Endodermal cell (in vitro differentiated cells): ENCODE measurements at regions not wholly inside any gene's neighbourhood (a gene's known extent, or its start where the extent isn't known, plus 50 kb on each side); places are given as distances from the start of the nearest gene placed in this dataset.

Source experiments
- DNase-seq: peaks from one replicate; pipeline ENCODE4 v3.0.0-alpha.2; 2017
- H3K27ac ChIP-seq: 2 replicates; pipeline ENCODE4 v1.5.1; 2013; ENCODE audit warnings: mild to moderate bottlenecking, low read depth, low read length, moderate library complexity
- H3K27me3 ChIP-seq: 2 replicates; pipeline ENCODE4 v1.6.1; 2013; ENCODE audit warnings: mild to moderate bottlenecking, low read length, moderate library complexity; ENCODE audit not compliant: insufficient read depth, control insufficient read depth, poor library complexity, severe bottlenecking
- H3K36me3 ChIP-seq: 2 replicates; pipeline ENCODE4 v1.7.0; 2013; ENCODE audit warnings: mild to moderate bottlenecking, low read length, moderate library complexity; ENCODE audit not compliant: control insufficient read depth, insufficient read depth
- H3K4me1 ChIP-seq: one replicate; pipeline ENCODE4 v1.7.0; 2013; ENCODE audit warnings: low read length; ENCODE audit not compliant: control insufficient read depth, insufficient read depth
- H3K4me3 ChIP-seq: 2 replicates; pipeline ENCODE4 v1.5.1; 2013; ENCODE audit warnings: mild to moderate bottlenecking, low read length, moderate library complexity
- H3K9ac ChIP-seq: 2 replicates; pipeline ENCODE4 v1.6.1; 2013; ENCODE audit warnings: mild to moderate bottlenecking, low read length, moderate library complexity; ENCODE audit not compliant: poor library complexity, severe bottlenecking; ENCODE audit errors: extremely low read depth
- H3K9me3 ChIP-seq: 2 replicates; pipeline ENCODE4 v1.6.1; 2013; ENCODE audit warnings: mild to moderate bottlenecking, low read length, moderate library complexity; ENCODE audit not compliant: control insufficient read depth
- H3K27ac Mint-ChIP-seq: 2 replicates; pipeline ENCODE4 v1.8.0; 2020; ENCODE audit warnings: mixed read lengths
- H3K27me3 Mint-ChIP-seq: 2 replicates; pipeline ENCODE4 v1.8.0; 2021; ENCODE audit warnings: mild to moderate bottlenecking, mixed read lengths; ENCODE audit not compliant: insufficient read depth
- H3K36me3 Mint-ChIP-seq: 2 replicates; pipeline ENCODE4 v1.8.0; 2020; ENCODE audit warnings: low read depth, mixed read lengths
- H3K4me1 Mint-ChIP-seq: 2 replicates; pipeline ENCODE4 v1.8.0; 2020; ENCODE audit warnings: mixed read lengths
- H3K4me3 Mint-ChIP-seq: 2 replicates; pipeline ENCODE4 v1.8.0; 2020; ENCODE audit warnings: mild to moderate bottlenecking, moderate library complexity, mixed read lengths
- H3K9me3 Mint-ChIP-seq: 2 replicates; pipeline ENCODE4 v1.8.0; 2020; ENCODE audit warnings: mild to moderate bottlenecking, mixed read lengths
- CTCF ChIP-seq: fragments of 200-600 bp; sonication (generic); conservative IDR thresholded peaks from 2 replicates; pipeline ENCODE4 v1.5.0; 2021; ENCODE audit warnings: antibody characterized with exemption, mild to moderate bottlenecking
- WGBS, 2 experiments: methylation state at CpG; one replicate each; pipeline versions ENCODE4 v1.1.5 to v1.1.7; 2013; ENCODE audit warnings: missing lambda C conversion rate in 2 of 2, mixed read lengths in 1 of 2; ENCODE audit not compliant: insufficient coverage in 1 of 2, insufficient read length in 1 of 2; 5-methylcytosine and 5-hydroxymethylcytosine counted together

- Mint-ChIP-seq H3K27me3 (peaks cover 19% of the 10 kb centered on the region), H3K27ac (no peak overlapping the region)
Observed at GRCh38 chr10:125377368-125377767, 217.0 kb upstream of the CTBP2 start.

GRCh38 chr10:125375210-125375609 is 214.8 kb upstream of the CTBP2 start:
- Histone ChIP-seq H3K4me1 (no peaks in the 10 kb centered on the region), H3K4me3 (no peak overlapping the region), H3K9ac (no peak overlapping the region), H3K27ac (no peak overlapping the region), H3K27me3 (no peaks in the 10 kb centered on the region), H3K9me3 (no peaks in the 10 kb centered on the region), H3K36me3 (no peaks in the 10 kb centered on the region)
- H3K4me1 Mint-ChIP-seq: no peaks in the 10 kb centered on the region
- no peak for TF ChIP-seq CTCF
- no peak overlapping the region for H3K27ac Mint-ChIP-seq
- 89 to 90% methylated on average over 2 to 3 of the region's 3 CpGs for WGBS, 2 experiments
- no peak overlapping the region for H3K4me3 Mint-ChIP-seq
- H3K36me3 Mint-ChIP-seq: no peaks in the 10 kb centered on the region
- peaks cover 13% of the 10 kb centered on the region for H3K9me3 Mint-ChIP-seq
- no peak for DNase-seq
- H3K27me3 Mint-ChIP-seq: peaks cover 22% of the 10 kb centered on the region

More at GRCh38 chr10:125377368-125377767, 217.0 kb upstream of the CTBP2 start:
- no peaks in the 10 kb centered on the region for H3K27me3 ChIP-seq
- TF ChIP-seq CTCF: no peak
- Mint-ChIP-seq H3K4me3 (no peak overlapping the region), H3K36me3 (no peaks in the 10 kb centered on the region), H3K9me3 (peaks cover 25% of the 10 kb centered on the region), H3K4me1 (no peaks in the 10 kb centered on the region)
- H3K4me1 ChIP-seq: no peaks in the 10 kb centered on the region
- no peak overlapping the region for H3K9ac ChIP-seq
- H3K9me3 ChIP-seq: no peaks in the 10 kb centered on the region
- no peak overlapping the region for H3K4me3 ChIP-seq
- H3K27ac ChIP-seq: no peak overlapping the region
- no peaks in the 10 kb centered on the region for H3K36me3 ChIP-seq
- DNase-seq: no peak

GRCh38 chr10:125373546-125373945 is 213.2 kb upstream of the CTBP2 start:
- no peak overlapping the region for H3K9ac ChIP-seq
- no peaks in the 10 kb centered on the region for H3K9me3 ChIP-seq
- H3K27me3 ChIP-seq: no peaks in the 10 kb centered on the region
- no peak overlapping the region for H3K27ac ChIP-seq
- TF ChIP-seq CTCF: no peak
- Mint-ChIP-seq H3K27ac (no peak overlapping the region), H3K9me3 (no peaks in the 10 kb centered on the region), H3K4me3 (no peak overlapping the region), H3K36me3 (no peaks in the 10 kb centered on the region), H3K4me1 (no peaks in the 10 kb centered on the region), H3K27me3 (peaks cover 20% of the 10 kb centered on the region)
- H3K4me3 ChIP-seq: no peak overlapping the region
- WGBS, 2 experiments: 90 to 92% methylated on average over 3 to 6 of the region's 6 CpGs
- no peaks in the 10 kb centered on the region for H3K4me1 ChIP-seq
- no peak for DNase-seq
- H3K36me3 ChIP-seq: no peaks in the 10 kb centered on the region
